ENCODE measurements at regions not wholly inside any gene's neighbourhood (a gene's known extent, or its start where the extent isn't known, plus 50 kb on each side); places are given as distances from the start of the nearest gene placed in this dataset.

- TF ChIP-seq REST (IDR thresholded peaks at IDR 0.05; ENCODE audit: low read depth): no peak
- no peak for TF ChIP-seq YY1 (IDR thresholded peaks at IDR 0.05; ENCODE audit: extremely low read depth, insufficient replicate concordance, low read depth, low read length)
- no peak for TF ChIP-seq CTCF (IDR thresholded peaks at IDR 0.05 in 2 of 3, conservative IDR thresholded peaks at IDR 0.05 in 1 of 3; ENCODE audit: borderline replicate concordance in 1 of 3, insufficient read depth in 1 of 3, low read depth in 2 of 3, low read length in 2 of 3)
- no peak for TF ChIP-seq EGR1 (IDR thresholded peaks at IDR 0.05; ENCODE audit: low read depth)
- TF ChIP-seq POLR2AphosphoS5 (IDR thresholded peaks at IDR 0.05; ENCODE audit: low read depth, low read length): no peak
- TF ChIP-seq POLR2A (IDR thresholded peaks at IDR 0.05; ENCODE audit: borderline replicate concordance, extremely low read depth, insufficient read depth, insufficient read length): no peak
- TF ChIP-seq SP1 (IDR thresholded peaks at IDR 0.05; ENCODE audit: low read depth): no peak
- no peak for TF ChIP-seq RAD21 (IDR thresholded peaks at IDR 0.05; ENCODE audit: low read depth)
- no peak for TF ChIP-seq JUND (IDR thresholded peaks at IDR 0.05)
Measured at GRCh38 chr1:230563591-230563990, 78.7 kb upstream of the COG2 start.
